ENCODE measurements at regions not wholly inside any gene's neighbourhood (a gene's known extent, or its start where the extent isn't known, plus 50 kb on each side); places are given as distances from the start of the nearest gene placed in this dataset.
A peak's percentile ranks its signal among the peaks of the same experiment; 100 is the strongest.

GRCh38 chr9:78664370-78664769 is 367.4 kb downstream of the PSAT1 start:
- no peaks in the 10 kb centered on the region for H3K27me3 ChIP-seq (ENCODE audit: control insufficient read depth, insufficient read depth, low read length)
- H3K36me3 ChIP-seq (ENCODE audit: control insufficient read depth, insufficient read depth, low read length) = no peaks in the 10 kb centered on the region
- no peak overlapping the region for H3K4me3 ChIP-seq (ENCODE audit: low read depth, low read length)
- TF ChIP-seq, protein P1, sequence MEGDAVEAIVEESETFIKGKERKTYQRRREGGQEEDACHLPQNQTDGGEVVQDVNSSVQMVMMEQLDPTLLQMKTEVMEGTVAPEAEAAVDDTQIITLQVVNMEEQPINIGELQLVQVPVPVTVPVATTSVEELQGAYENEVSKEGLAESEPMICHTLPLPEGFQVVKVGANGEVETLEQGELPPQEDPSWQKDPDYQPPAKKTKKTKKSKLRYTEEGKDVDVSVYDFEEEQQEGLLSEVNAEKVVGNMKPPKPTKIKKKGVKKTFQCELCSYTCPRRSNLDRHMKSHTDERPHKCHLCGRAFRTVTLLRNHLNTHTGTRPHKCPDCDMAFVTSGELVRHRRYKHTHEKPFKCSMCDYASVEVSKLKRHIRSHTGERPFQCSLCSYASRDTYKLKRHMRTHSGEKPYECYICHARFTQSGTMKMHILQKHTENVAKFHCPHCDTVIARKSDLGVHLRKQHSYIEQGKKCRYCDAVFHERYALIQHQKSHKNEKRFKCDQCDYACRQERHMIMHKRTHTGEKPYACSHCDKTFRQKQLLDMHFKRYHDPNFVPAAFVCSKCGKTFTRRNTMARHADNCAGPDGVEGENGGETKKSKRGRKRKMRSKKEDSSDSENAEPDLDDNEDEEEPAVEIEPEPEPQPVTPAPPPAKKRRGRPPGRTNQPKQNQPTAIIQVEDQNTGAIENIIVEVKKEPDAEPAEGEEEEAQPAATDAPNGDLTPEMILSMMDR (IDR thresholded peaks at IDR 0.05; ENCODE audit: insufficient read depth, low read length, poor library complexity, severe bottlenecking) = no peak
- DNase-seq (ENCODE audit: low read depth) = no peak

DNA sequence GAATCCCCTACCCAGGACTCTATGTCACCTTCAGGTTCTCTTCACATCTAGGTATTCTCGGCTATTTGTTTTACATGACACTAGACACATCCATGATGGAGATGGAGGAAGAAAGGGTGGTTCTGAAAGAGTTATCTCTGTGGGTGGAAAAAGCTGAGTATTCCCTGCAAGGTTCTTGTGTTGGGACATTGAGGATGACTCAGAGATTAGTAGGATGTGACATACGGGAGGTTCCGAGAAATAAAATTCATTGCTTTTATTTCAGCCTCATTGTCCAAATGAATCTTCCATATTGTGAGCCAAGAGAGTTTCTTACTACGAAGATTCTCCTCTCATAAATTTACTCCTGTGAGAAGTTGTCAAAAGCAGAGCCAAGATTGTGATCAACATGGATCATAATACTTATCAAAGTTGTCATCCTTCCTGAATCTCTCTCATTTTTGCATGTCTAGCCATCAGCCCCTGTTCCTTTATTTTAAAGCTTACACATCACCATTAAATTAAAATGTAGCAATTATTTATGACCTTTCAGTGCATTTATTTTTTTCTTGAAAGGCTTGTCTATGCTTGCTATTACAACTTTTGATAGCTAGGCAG is 370.0 kb downstream of the PSAT1 start:
- DNase-seq (ENCODE audit: low read depth) = no peak
- no peaks in the 10 kb centered on the region for H3K27me3 ChIP-seq (ENCODE audit: control insufficient read depth, insufficient read depth, low read length)
- no peak overlapping the region for H3K4me3 ChIP-seq (ENCODE audit: low read depth, low read length)
- TF ChIP-seq, protein P1 (IDR thresholded peaks at IDR 0.05; ENCODE audit: insufficient read depth, low read length, poor library complexity, severe bottlenecking) = no peak
- H3K36me3 ChIP-seq (ENCODE audit: control insufficient read depth, insufficient read depth, low read length) = no peaks in the 10 kb centered on the region

GRCh38 chr9:78668148-78668832 is 371.4 kb downstream of the PSAT1 start:
- no peaks in the 10 kb centered on the region for H3K36me3 ChIP-seq (ENCODE audit: control insufficient read depth, insufficient read depth, low read length)
- DNase-seq (ENCODE audit: low read depth) = peak; percentile 50
- H3K27me3 ChIP-seq (ENCODE audit: control insufficient read depth, insufficient read depth, low read length) = no peaks in the 10 kb centered on the region
- no peak overlapping the region for H3K4me3 ChIP-seq (ENCODE audit: low read depth, low read length)
- TF ChIP-seq, protein P1 (IDR thresholded peaks at IDR 0.05; ENCODE audit: insufficient read depth, low read length, poor library complexity, severe bottlenecking) = no peak

- Histone ChIP-seq H3K36me3 (ENCODE audit: control insufficient read depth, insufficient read depth, low read length) (no peaks in the 10 kb centered on the region), H3K27me3 (ENCODE audit: control insufficient read depth, insufficient read depth, low read length) (no peaks in the 10 kb centered on the region), H3K4me3 (ENCODE audit: low read depth, low read length) (no peak overlapping the region)
- TF ChIP-seq, protein P1 (IDR thresholded peaks at IDR 0.05; ENCODE audit: insufficient read depth, low read length, poor library complexity, severe bottlenecking) = no peak
- no peak for DNase-seq (ENCODE audit: low read depth)
These were observed 372.7 kb downstream of the PSAT1 start for GRCh38 chr9:78669591-78669990.

DNA sequence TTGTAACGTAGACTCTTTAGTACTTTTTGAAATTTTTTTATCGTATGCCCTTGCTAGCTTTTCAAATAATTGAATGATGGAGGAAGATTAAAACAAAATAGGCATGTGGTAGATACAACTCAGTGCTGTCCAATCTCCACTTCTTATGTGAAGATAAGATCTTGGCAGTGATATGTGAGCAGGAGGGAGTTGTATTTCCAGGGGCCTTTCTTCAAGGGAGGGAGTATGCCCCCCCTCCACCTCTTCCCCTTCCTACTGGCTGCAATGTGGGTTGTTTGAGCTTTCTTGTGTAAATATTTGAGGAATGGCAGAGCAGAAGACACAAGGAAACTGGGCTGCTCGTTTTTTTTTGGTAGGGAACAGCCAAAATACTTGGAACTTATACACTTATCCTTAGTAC is 374.9 kb downstream of the PSAT1 start:
- H3K27me3 ChIP-seq (ENCODE audit: control insufficient read depth, insufficient read depth, low read length) = no peaks in the 10 kb centered on the region
- H3K4me3 ChIP-seq (ENCODE audit: low read depth, low read length) = no peak overlapping the region
- TF ChIP-seq, protein P1 (IDR thresholded peaks at IDR 0.05; ENCODE audit: insufficient read depth, low read length, poor library complexity, severe bottlenecking) = no peak
- H3K36me3 ChIP-seq (ENCODE audit: control insufficient read depth, insufficient read depth, low read length) = no peaks in the 10 kb centered on the region
- DNase-seq (ENCODE audit: low read depth) = no peak

DNA sequence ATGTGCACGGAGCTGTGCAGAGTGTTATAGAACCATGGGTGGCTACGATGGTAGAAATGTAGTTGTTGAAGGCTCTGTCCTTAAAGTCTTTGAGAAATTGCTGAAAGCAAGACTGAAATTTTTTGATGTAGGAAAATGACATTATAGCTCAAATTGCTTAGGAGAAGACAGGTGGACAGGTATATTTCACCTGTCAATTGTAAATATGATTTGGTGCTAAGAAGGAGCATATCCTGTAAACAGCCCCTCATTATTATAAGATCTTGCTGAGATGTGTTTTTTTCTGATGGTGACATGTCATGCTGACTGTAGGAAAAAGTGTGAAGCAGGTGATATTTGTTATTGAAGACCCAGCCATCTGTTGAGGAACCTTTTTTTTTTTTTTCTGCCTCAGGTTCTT is 377.9 kb downstream of the PSAT1 start:
- Histone ChIP-seq H3K4me3 (ENCODE audit: low read depth, low read length) (no peak overlapping the region), H3K36me3 (ENCODE audit: control insufficient read depth, insufficient read depth, low read length) (no peaks in the 10 kb centered on the region), H3K27me3 (ENCODE audit: control insufficient read depth, insufficient read depth, low read length) (no peaks in the 10 kb centered on the region)
- no peak for DNase-seq (ENCODE audit: low read depth)
- TF ChIP-seq, protein P1 (IDR thresholded peaks at IDR 0.05; ENCODE audit: insufficient read depth, low read length, poor library complexity, severe bottlenecking) = no peak
